SK-N-SH treated with all-trans-retinoic acid at 6 μM for 48 hours (cell line): ENCODE measurements at regions not wholly inside any gene's neighbourhood (a gene's known extent, or its start where the extent isn't known, plus 50 kb on each side); places are given as distances from the start of the nearest gene placed in this dataset.

Experiments
- ATAC-seq: fragments of 200-7000 bp; cut with Tn5 transposase; 3 replicates; pipeline ENCODE4 v1.9.1; 2020; ENCODE audit warnings: mild to moderate bottlenecking, moderate library complexity
- ARNTL ChIP-seq: fragments of 450-650 bp; formaldehyde crosslinking; IDR thresholded peaks from 2 replicates; pipeline ENCODE4 v1.5.0; 2020; ENCODE audit warnings: low read depth, mild to moderate bottlenecking, moderate library complexity, borderline replicate concordance
- BACH2 ChIP-seq: fragments of 250-450 bp; sonication (Bioruptor Pico); IDR thresholded peaks from 2 replicates; pipeline ENCODE4 v1.9.0; 2021; ENCODE audit warnings: mild to moderate bottlenecking, borderline replicate concordance
- CREB5 ChIP-seq: fragments of 250-450 bp; sonication (Bioruptor Pico); IDR thresholded peaks from 2 replicates; pipeline ENCODE4 v1.5.1; 2020; ENCODE audit warnings: low read depth, mild to moderate bottlenecking, moderate library complexity
- CSDC2 ChIP-seq: fragments of 250-450 bp; sonication (Bioruptor Pico); IDR thresholded peaks from 2 replicates; pipeline ENCODE4 v1.5.0; 2020; ENCODE audit warnings: mild to moderate bottlenecking, moderate library complexity
- CSRNP3 ChIP-seq: fragments of 250-450 bp; sonication (Bioruptor Pico); IDR thresholded peaks from 2 replicates; pipeline ENCODE4 v1.5.1; 2021; ENCODE audit warnings: mild to moderate bottlenecking, moderate library complexity
- ESRRG ChIP-seq: fragments of 250-450 bp; sonication (Bioruptor Pico); IDR thresholded peaks from 2 replicates; pipeline ENCODE4 v1.6.1; 2021; ENCODE audit warnings: mild to moderate bottlenecking
- GLIS3 ChIP-seq: fragments of 250-450 bp; sonication (Bioruptor Pico); IDR thresholded peaks from 2 replicates; pipeline ENCODE4 v1.5.0; 2020; ENCODE audit warnings: mild to moderate bottlenecking, moderate library complexity
- ISL1 ChIP-seq: fragments of 250-450 bp; sonication (Bioruptor Pico); IDR thresholded peaks from 2 replicates; pipeline ENCODE4 v2.1.2; 2022; ENCODE audit warnings: mild to moderate bottlenecking, moderate library complexity
- OSR1 ChIP-seq: fragments of 250-450 bp; sonication (Bioruptor Pico); IDR thresholded peaks from 2 replicates; pipeline ENCODE4 v1.8.0; 2022; ENCODE audit warnings: moderate library complexity, mild to moderate bottlenecking, inconsistent platforms
- POU6F1 ChIP-seq: fragments of 250-450 bp; sonication (Bioruptor Pico); IDR thresholded peaks from 2 replicates; pipeline ENCODE4 v1.8.0; 2021; ENCODE audit warnings: low read depth, mild to moderate bottlenecking, moderate library complexity, borderline replicate concordance
- RARB ChIP-seq: fragments of 250-450 bp; sonication (Bioruptor Pico); IDR thresholded peaks from 2 replicates; pipeline ENCODE4 v1.8.0; 2021; ENCODE audit warnings: mild to moderate bottlenecking, moderate library complexity
- ZFP3 ChIP-seq: fragments of 250-450 bp; sonication (Bioruptor Pico); IDR thresholded peaks from 2 replicates; pipeline ENCODE4 v1.5.0; 2020; ENCODE audit warnings: mild to moderate bottlenecking, moderate library complexity
- ZFP30 ChIP-seq: fragments of 450-650 bp; formaldehyde crosslinking; IDR thresholded peaks from 2 replicates; pipeline ENCODE4 v1.5.0; 2022; ENCODE audit warnings: mild to moderate bottlenecking, moderate library complexity
- ZNF565 ChIP-seq: fragments of 450-650 bp; formaldehyde crosslinking; conservative IDR thresholded peaks from 2 replicates; pipeline ENCODE4 v1.5.0; 2020; ENCODE audit warnings: low read depth, mild to moderate bottlenecking, moderate library complexity
- ZNF70 ChIP-seq: fragments of 450-650 bp; formaldehyde crosslinking; IDR thresholded peaks from 2 replicates; pipeline ENCODE4 v1.5.0; 2020; ENCODE audit warnings: mild to moderate bottlenecking, moderate library complexity
- ZNF8 ChIP-seq: fragments of 450-650 bp; formaldehyde crosslinking; IDR thresholded peaks from 2 replicates; pipeline ENCODE4 v1.5.0; 2020; ENCODE audit warnings: mild to moderate bottlenecking, moderate library complexity
- TF ChIP-seq, protein P1 (sequence below): fragments of 250-450 bp; sonication (Bioruptor Pico); IDR thresholded peaks from 2 replicates; pipeline ENCODE4 v1.5.0; 2020; ENCODE audit warnings: mild to moderate bottlenecking, moderate library complexity
- TF ChIP-seq, protein P2 (sequence below): fragments of 250-450 bp; sonication (Bioruptor Pico); IDR thresholded peaks from 2 replicates; pipeline ENCODE4 v1.8.0; 2020; ENCODE audit warnings: mild to moderate bottlenecking, moderate library complexity, borderline replicate concordance

DNA sequence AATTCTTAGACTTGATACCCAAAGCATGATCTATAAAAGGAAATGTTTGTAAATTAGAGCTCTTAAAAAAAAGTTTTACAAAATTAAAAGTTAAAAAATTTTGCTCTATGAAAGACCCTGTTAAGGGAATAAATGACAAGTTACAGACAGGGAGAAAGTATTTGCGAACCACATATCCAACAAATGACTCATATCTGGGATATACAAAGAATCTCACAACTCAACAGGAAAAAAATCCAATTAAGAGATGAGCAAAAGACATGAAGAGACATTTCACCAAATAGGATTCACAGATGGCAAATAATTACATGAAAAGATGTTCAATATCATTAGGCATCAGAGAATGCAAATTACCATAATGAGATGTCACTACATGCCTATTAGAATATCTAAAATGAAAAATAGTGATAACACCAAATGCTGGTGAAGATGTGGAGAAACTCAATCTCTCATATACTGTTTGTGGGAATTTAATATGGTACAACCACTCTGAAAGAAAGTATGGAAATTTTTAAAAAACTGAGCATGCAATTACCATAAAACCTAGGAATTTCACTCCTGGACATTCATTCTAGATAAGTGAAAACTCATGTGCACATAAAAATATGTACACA lies 100.8 kb upstream of the EOLA2 start:
- no peak for TF ChIP-seq ESRRG (CRISPR knock-in tag)
- TF ChIP-seq ZNF8: no peak
- no peak for TF ChIP-seq CSRNP3 (CRISPR knock-in tag)
- TF ChIP-seq POU6F1: no peak
- TF ChIP-seq ZFP30 (CRISPR knock-in tag): no peak
- TF ChIP-seq OSR1 (CRISPR knock-in tag): no peak
- no peak for TF ChIP-seq CREB5 (CRISPR knock-in tag)
- TF ChIP-seq ZNF565 (CRISPR knock-in tag): no peak
- no peak for TF ChIP-seq RARB
- TF ChIP-seq CSDC2 (CRISPR knock-in tag): no peak
- no peak for TF ChIP-seq ARNTL (CRISPR knock-in tag)
- TF ChIP-seq ISL1: no peak
- TF ChIP-seq, protein P1, sequence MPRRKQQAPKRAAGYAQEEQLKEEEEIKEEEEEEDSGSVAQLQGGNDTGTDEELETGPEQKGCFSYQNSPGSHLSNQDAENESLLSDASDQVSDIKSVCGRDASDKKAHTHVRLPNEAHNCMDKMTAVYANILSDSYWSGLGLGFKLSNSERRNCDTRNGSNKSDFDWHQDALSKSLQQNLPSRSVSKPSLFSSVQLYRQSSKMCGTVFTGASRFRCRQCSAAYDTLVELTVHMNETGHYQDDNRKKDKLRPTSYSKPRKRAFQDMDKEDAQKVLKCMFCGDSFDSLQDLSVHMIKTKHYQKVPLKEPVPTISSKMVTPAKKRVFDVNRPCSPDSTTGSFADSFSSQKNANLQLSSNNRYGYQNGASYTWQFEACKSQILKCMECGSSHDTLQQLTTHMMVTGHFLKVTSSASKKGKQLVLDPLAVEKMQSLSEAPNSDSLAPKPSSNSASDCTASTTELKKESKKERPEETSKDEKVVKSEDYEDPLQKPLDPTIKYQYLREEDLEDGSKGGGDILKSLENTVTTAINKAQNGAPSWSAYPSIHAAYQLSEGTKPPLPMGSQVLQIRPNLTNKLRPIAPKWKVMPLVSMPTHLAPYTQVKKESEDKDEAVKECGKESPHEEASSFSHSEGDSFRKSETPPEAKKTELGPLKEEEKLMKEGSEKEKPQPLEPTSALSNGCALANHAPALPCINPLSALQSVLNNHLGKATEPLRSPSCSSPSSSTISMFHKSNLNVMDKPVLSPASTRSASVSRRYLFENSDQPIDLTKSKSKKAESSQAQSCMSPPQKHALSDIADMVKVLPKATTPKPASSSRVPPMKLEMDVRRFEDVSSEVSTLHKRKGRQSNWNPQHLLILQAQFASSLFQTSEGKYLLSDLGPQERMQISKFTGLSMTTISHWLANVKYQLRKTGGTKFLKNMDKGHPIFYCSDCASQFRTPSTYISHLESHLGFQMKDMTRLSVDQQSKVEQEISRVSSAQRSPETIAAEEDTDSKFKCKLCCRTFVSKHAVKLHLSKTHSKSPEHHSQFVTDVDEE (CRISPR knock-in tag): no peak
- no peak for TF ChIP-seq BACH2 (CRISPR knock-in tag)
- no peak for TF ChIP-seq GLIS3 (CRISPR knock-in tag)
- TF ChIP-seq, protein P2, sequence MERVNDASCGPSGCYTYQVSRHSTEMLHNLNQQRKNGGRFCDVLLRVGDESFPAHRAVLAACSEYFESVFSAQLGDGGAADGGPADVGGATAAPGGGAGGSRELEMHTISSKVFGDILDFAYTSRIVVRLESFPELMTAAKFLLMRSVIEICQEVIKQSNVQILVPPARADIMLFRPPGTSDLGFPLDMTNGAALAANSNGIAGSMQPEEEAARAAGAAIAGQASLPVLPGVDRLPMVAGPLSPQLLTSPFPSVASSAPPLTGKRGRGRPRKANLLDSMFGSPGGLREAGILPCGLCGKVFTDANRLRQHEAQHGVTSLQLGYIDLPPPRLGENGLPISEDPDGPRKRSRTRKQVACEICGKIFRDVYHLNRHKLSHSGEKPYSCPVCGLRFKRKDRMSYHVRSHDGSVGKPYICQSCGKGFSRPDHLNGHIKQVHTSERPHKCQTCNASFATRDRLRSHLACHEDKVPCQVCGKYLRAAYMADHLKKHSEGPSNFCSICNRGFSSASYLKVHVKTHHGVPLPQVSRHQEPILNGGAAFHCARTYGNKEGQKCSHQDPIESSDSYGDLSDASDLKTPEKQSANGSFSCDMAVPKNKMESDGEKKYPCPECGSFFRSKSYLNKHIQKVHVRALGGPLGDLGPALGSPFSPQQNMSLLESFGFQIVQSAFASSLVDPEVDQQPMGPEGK: no peak
- no peak for ATAC-seq

DNA sequence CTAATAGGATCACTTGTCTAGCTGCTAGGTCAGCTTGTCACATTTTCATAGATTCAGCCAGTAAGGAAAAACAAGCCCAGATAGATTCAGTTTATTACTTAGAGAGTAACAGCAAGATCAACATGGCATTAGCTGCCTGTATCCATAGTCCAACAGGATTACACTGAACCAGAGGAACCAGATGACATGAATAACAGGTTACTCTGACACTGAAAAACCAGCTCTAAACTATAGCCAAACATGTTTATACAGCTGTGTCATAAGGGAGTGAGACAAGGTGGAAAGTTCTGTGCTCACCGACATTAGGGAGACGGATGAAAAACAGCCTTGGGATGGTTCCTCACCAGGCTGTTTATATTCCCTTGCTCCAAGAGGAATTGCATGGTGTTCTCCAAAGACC lies 102.9 kb upstream of the EOLA2 start:
- TF ChIP-seq OSR1 (CRISPR knock-in tag) (no peak), CSRNP3 (CRISPR knock-in tag) (no peak), CSDC2 (CRISPR knock-in tag) (no peak), ZNF70 (CRISPR knock-in tag) (no peak), CREB5 (CRISPR knock-in tag) (no peak), ZNF565 (CRISPR knock-in tag) (no peak), ISL1 (no peak), ZFP3 (CRISPR knock-in tag) (no peak)
- TF ChIP-seq, protein P2: no peak
- ATAC-seq: no peak
